Parathyroid adenoma (tissue), 2 donors: ENCODE measurements at regions not wholly inside any gene's neighbourhood (a gene's known extent, or its start where the extent isn't known, plus 50 kb on each side); places are given as distances from the start of the nearest gene placed in this dataset.

Experiments
- H2AFZ ChIP-seq: fragments of 300-600 bp; sonication (generic); one replicate; pipeline ENCODE4 v1.7.0; 2017; ENCODE audit warnings: antibody characterized with exemption, mild to moderate bottlenecking
- H3K27ac ChIP-seq: fragments of 300-600 bp; sonication (generic); one replicate; pipeline ENCODE4 v1.7.0; 2017
- H3K27me3 ChIP-seq: fragments of 300-600 bp; sonication (generic); one replicate; pipeline ENCODE4 v1.7.0; 2017; ENCODE audit warnings: low read length; ENCODE audit not compliant: control insufficient read depth, insufficient read depth
- H3K36me3 ChIP-seq: fragments of 300-600 bp; sonication (generic); one replicate; pipeline ENCODE4 v1.7.0; 2017; ENCODE audit warnings: low read length; ENCODE audit not compliant: control insufficient read depth, insufficient read depth
- H3K4me1 ChIP-seq: fragments of 300-600 bp; sonication (generic); one replicate; pipeline ENCODE4 v1.7.0; 2017; ENCODE audit warnings: control low read depth
- H3K4me2 ChIP-seq: fragments of 300-600 bp; sonication (generic); one replicate; pipeline ENCODE4 v1.7.0; 2017; ENCODE audit warnings: low read length
- H3K4me3 ChIP-seq: fragments of 300-600 bp; sonication (generic); one replicate; pipeline ENCODE4 v1.7.0; 2017; ENCODE audit warnings: low read depth, low read length
- H3K79me2 ChIP-seq: fragments of 300-600 bp; sonication (generic); one replicate; pipeline ENCODE4 v1.7.0; 2017; ENCODE audit warnings: control low read depth
- H3K9ac ChIP-seq: fragments of 300-600 bp; sonication (generic); one replicate; pipeline ENCODE4 v1.7.0; 2017; ENCODE audit warnings: mild to moderate bottlenecking
- H3K9me3 ChIP-seq: fragments of 300-600 bp; sonication (generic); one replicate; pipeline ENCODE4 v1.7.0; 2017; ENCODE audit warnings: low read length; ENCODE audit not compliant: control insufficient read depth
- TF ChIP-seq, protein P1 (sequence below): fragments of 300-600 bp; sonication (generic); IDR thresholded peaks from one replicate; pipeline ENCODE4 v1.7.0; 2017; ENCODE audit warnings: antibody characterized with exemption, mild to moderate bottlenecking
- donor health status: primary hyperparathyroidism.

DNA sequence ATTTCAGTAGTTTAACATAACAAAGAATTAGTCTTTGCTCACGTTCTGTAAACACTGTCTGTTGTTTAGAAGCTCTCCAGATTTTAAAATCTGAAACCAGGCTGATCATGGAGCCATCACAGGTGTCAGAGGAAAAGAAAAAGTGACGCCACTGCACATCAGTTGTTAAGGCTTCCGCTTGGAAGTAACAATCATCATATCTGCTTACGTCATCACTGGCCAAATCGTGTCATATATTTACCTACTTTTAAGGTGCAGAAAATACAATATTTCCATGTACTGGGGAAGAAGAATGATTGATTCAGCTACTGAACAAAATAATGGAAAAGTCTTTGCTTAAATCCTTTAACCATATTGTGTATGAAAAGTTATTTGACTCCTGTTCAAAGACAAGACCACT lies 382.6 kb upstream of the MC4R start:
- Histone ChIP-seq H3K9ac (no peak overlapping the region), H3K4me2 (no peak overlapping the region), H3K27ac (no peak overlapping the region), H3K4me3 (no peak overlapping the region), H3K36me3 (no peaks in the 10 kb centered on the region), H3K4me1 (no peaks in the 10 kb centered on the region), H3K9me3 (no peaks in the 10 kb centered on the region), H3K79me2 (no peaks in the 10 kb centered on the region), H3K27me3 (no peaks in the 10 kb centered on the region), H2AFZ (no peak overlapping the region)
- TF ChIP-seq, protein P1, sequence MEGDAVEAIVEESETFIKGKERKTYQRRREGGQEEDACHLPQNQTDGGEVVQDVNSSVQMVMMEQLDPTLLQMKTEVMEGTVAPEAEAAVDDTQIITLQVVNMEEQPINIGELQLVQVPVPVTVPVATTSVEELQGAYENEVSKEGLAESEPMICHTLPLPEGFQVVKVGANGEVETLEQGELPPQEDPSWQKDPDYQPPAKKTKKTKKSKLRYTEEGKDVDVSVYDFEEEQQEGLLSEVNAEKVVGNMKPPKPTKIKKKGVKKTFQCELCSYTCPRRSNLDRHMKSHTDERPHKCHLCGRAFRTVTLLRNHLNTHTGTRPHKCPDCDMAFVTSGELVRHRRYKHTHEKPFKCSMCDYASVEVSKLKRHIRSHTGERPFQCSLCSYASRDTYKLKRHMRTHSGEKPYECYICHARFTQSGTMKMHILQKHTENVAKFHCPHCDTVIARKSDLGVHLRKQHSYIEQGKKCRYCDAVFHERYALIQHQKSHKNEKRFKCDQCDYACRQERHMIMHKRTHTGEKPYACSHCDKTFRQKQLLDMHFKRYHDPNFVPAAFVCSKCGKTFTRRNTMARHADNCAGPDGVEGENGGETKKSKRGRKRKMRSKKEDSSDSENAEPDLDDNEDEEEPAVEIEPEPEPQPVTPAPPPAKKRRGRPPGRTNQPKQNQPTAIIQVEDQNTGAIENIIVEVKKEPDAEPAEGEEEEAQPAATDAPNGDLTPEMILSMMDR = no peak

DNA sequence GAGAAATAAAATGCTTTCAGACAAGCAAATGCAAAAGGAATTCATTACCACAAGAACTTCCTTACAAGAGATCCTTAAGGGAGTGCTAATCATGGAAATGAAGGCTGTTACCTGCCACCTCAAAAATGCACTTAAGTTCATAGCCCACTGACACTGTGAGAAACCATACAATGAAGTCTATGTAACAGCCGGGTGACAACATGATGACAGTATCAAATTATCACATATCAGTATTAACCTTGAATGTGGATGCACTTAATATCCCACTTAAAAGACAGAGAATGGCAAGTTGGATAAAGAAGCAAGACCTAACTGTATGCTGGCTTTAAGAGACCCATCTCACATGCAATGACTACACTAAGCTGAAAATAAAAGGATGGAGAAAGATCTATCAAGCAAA lies 403.4 kb upstream of the MC4R start:
- Histone ChIP-seq H3K9ac (no peak overlapping the region), H3K4me2 (no peak overlapping the region), H3K27ac (no peak overlapping the region), H3K79me2 (no peaks in the 10 kb centered on the region), H3K36me3 (no peaks in the 10 kb centered on the region), H2AFZ (no peak overlapping the region), H3K9me3 (no peaks in the 10 kb centered on the region), H3K4me1 (no peaks in the 10 kb centered on the region), H3K27me3 (no peaks in the 10 kb centered on the region), H3K4me3 (no peak overlapping the region)
- TF ChIP-seq, protein P1 = no peak

DNA sequence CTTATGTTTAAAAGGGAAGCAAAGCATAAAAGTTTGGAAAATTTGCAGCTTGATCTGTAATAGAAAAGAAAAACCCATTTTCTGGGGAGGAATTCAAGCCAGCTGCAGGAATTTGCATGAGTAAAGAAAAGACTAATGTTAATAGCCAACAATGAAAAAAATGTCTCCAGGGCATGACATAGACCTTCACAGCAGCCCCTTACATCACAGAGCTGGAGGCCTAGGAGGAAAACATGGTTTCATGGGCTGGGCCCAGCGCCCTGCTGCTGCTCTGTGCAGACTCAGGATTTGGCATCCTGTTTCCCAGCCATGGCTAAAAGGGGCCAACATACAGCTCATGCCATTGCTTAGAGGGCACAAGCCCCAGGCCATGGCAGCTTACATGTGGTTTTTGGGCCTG lies 411.6 kb upstream of the MC4R start:
- Histone ChIP-seq H3K36me3 (no peaks in the 10 kb centered on the region), H3K4me2 (no peak overlapping the region), H3K79me2 (no peaks in the 10 kb centered on the region), H3K9ac (no peak overlapping the region), H2AFZ (no peak overlapping the region), H3K27me3 (no peaks in the 10 kb centered on the region), H3K27ac (no peak overlapping the region), H3K9me3 (no peaks in the 10 kb centered on the region), H3K4me3 (no peak overlapping the region), H3K4me1 (no peaks in the 10 kb centered on the region)
- TF ChIP-seq, protein P1 = no peak

DNA sequence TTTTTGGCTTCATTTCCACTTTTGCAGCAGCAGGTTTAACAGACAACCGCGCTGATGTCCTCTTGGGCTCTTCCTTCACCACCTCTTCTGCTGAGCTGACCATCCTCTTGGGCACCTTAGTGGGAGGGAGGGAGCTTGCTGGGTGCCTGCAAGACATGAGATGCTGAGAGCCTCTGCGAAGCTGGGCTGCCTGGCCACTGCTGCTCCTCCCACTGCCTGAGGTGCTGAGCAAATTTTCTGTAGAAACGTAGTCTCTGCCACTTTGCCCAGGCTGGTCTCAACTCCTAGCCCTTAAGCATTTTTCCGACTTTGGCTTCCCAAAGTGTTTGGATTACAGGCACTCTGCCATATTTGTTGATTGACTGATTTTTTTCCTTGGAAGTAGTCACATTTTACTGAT lies 422.2 kb upstream of the MC4R start:
- H3K4me1 ChIP-seq = no peaks in the 10 kb centered on the region
- no peak overlapping the region for H2AFZ ChIP-seq
- no peak overlapping the region for H3K27ac ChIP-seq
- H3K9ac ChIP-seq = no peak overlapping the region
- no peak overlapping the region for H3K4me2 ChIP-seq
- H3K27me3 ChIP-seq = no peaks in the 10 kb centered on the region
- no peaks in the 10 kb centered on the region for H3K36me3 ChIP-seq
- no peak overlapping the region for H3K4me3 ChIP-seq
- TF ChIP-seq, protein P1 = no peak
- no peaks in the 10 kb centered on the region for H3K9me3 ChIP-seq
- H3K79me2 ChIP-seq = no peaks in the 10 kb centered on the region

DNA sequence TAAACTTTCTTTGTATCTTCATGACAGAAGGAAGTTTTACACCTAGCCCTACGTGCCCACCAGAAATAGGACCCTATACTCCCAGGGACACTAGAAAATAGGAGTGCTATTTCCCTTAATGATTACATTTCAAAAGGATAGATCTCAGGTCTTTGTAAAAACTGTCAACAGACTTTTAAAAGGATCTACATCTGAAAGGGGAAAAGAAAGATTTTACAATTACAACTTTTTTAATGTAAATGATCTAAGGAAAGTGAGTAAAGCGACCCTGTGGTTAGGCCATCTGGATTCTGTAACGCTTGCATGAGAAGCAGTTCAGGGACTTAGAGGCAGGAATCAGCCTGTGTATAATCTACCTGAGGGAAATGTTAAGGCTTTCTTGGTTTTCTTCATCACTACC lies 431.8 kb upstream of the MC4R start:
- Histone ChIP-seq H3K36me3 (no peaks in the 10 kb centered on the region), H3K27me3 (no peaks in the 10 kb centered on the region), H3K4me1 (no peaks in the 10 kb centered on the region), H3K4me3 (no peak overlapping the region), H3K79me2 (no peaks in the 10 kb centered on the region), H3K27ac (no peak overlapping the region), H2AFZ (no peak overlapping the region), H3K9me3 (no peaks in the 10 kb centered on the region), H3K4me2 (no peak overlapping the region), H3K9ac (no peak overlapping the region)
- TF ChIP-seq, protein P1 = no peak
